ENCODE measurements at regions not wholly inside any gene's neighbourhood (a gene's known extent, or its start where the extent isn't known, plus 50 kb on each side); places are given as distances from the start of the nearest gene placed in this dataset.

GRCh38 chr17:6212766-6213165 lies 142.6 kb downstream of the WSCD1 start:
- no peak for DNase-seq (ENCODE audit: low spot score)

GRCh38 chr17:6209829-6210228 lies 139.7 kb downstream of the WSCD1 start:
- no peak for DNase-seq (ENCODE audit: low spot score)

GRCh38 chr17:6208608-6209180 lies 138.5 kb downstream of the WSCD1 start:
- DNase-seq (ENCODE audit: low spot score): no peak

- no peak for DNase-seq (ENCODE audit: low spot score)
Observed at GRCh38 chr17:6205525-6205924, 135.3 kb downstream of the WSCD1 start.

- DNase-seq (ENCODE audit: low spot score): no peak
Observed at GRCh38 chr17:6205033-6205432, 134.9 kb downstream of the WSCD1 start.

GRCh38 chr17:6204203-6204722 lies 134.1 kb downstream of the WSCD1 start:
- no peak for DNase-seq (ENCODE audit: low spot score)

- DNase-seq (ENCODE audit: low spot score): no peak
Observed at GRCh38 chr17:6196355-6196754, 126.2 kb downstream of the WSCD1 start.

- no peak for DNase-seq (ENCODE audit: low spot score)
Observed at GRCh38 chr17:6195123-6195522, 124.9 kb downstream of the WSCD1 start.

GRCh38 chr17:6191405-6192324 lies 121.5 kb downstream of the WSCD1 start:
- no peak for DNase-seq (ENCODE audit: low spot score)

GRCh38 chr17:6187836-6188235 lies 117.7 kb downstream of the WSCD1 start:
- no peak for DNase-seq (ENCODE audit: low spot score)

GRCh38 chr17:6186998-6187397 lies 116.8 kb downstream of the WSCD1 start:
- no peak for DNase-seq (ENCODE audit: low spot score)

- no peak for DNase-seq (ENCODE audit: low spot score)
Observed at GRCh38 chr17:6184508-6184907, 114.3 kb downstream of the WSCD1 start.

GRCh38 chr17:6179017-6179416 lies 108.8 kb downstream of the WSCD1 start:
- DNase-seq (ENCODE audit: low spot score): no peak

GRCh38 chr17:6177941-6178694 lies 107.9 kb downstream of the WSCD1 start:
- no peak for DNase-seq (ENCODE audit: low spot score)

Data from activated CD4-positive, alpha-beta T cell treated with anti-CD3 and anti-CD28 coated beads, Interleukin-2, Interleukin-4, amounts not matched to agents 100 ng/mL and 50 ng/mL, durations not matched to agents 16 hours and 8 hours (primary cell).